ENCODE measurements at regions not wholly inside any gene's neighbourhood (a gene's known extent, or its start where the extent isn't known, plus 50 kb on each side); places are given as distances from the start of the nearest gene placed in this dataset.

- no peak for DNase-seq
- Histone ChIP-seq H3K4me3 (ENCODE audit: control insufficient read depth in 1 of 7, extremely low read depth in 1 of 7, insufficient read depth in 4 of 7, low read depth in 2 of 7, low read length in 6 of 7) (no peak overlapping the region), H3K9me3 (ENCODE audit: control extremely low read depth in 1 of 5, control insufficient read depth in 4 of 5, insufficient read depth in 2 of 5, low read depth in 1 of 5, low read length in 4 of 5) (peaks cover 0 to 6% (median 0%) of the 10 kb centered on the region in 5 experiments), H3K27me3 (replicated peaks in 2 of 5; ENCODE audit: control insufficient read depth in 4 of 5, insufficient read depth in 5 of 5, low read length in 4 of 5) (no peaks in the 10 kb centered on the region), H3K36me3 (ENCODE audit: control insufficient read depth in 4 of 4, insufficient read depth in 4 of 4, low read length in 3 of 4) (no peaks in the 10 kb centered on the region), H3K4me1 (ENCODE audit: control extremely low read depth in 1 of 4, control insufficient read depth in 4 of 4, insufficient read depth in 4 of 4, low read length in 3 of 4) (no peaks in the 10 kb centered on the region), H3K27ac (ENCODE audit: insufficient read depth in 1 of 2, low read depth in 1 of 2, low read length in 2 of 2, poor library complexity in 1 of 2, severe bottlenecking in 2 of 2) (no peak overlapping the region)
- POLR2A ChIA-PET, result no interaction called here
- CTCF ChIA-PET, result interaction anchor here (1.4 kb wide), 1 partner anchor 11 kb away, joined by 3 read pairs; no protein-coding TSS in a partner anchor
Measured at GRCh38 chr4:30808276-30808675, 88.1 kb downstream of the PCDH7 start.

DNA sequence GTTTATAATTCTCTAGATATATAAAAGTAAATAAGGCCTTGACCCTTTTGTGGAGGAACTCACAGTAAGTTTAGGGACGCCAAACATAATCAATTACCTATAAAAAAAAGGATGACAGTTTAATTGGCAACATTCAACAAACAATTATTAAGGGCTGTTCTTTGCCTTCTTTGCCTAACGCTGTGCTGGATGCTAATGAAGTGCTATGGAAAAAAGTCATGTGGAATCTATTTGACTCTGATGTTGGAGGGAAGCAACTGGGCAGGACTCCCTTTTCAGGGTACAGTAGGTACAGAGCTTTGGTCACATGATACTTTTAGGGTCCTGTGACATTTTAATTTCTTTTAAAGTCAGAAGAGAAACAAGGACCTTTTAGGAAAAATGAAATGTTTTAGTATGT lies 91.1 kb downstream of the PCDH7 start:
- ChIA-PET POLR2A (no interaction called here), CTCF (no interaction called here)
- Histone ChIP-seq H3K9me3 (ENCODE audit: control extremely low read depth in 1 of 5, control insufficient read depth in 4 of 5, insufficient read depth in 2 of 5, low read depth in 1 of 5, low read length in 4 of 5) (no peaks in the 10 kb centered on the region), H3K4me1 (ENCODE audit: control extremely low read depth in 1 of 4, control insufficient read depth in 4 of 4, insufficient read depth in 4 of 4, low read length in 3 of 4) (no peaks in the 10 kb centered on the region), H3K4me3 (ENCODE audit: control insufficient read depth in 1 of 7, extremely low read depth in 1 of 7, insufficient read depth in 4 of 7, low read depth in 2 of 7, low read length in 6 of 7) (no peak overlapping the region), H3K27me3 (replicated peaks in 2 of 5; ENCODE audit: control insufficient read depth in 4 of 5, insufficient read depth in 5 of 5, low read length in 4 of 5) (no peaks in the 10 kb centered on the region), H3K27ac (ENCODE audit: insufficient read depth in 1 of 2, low read depth in 1 of 2, low read length in 2 of 2, poor library complexity in 1 of 2, severe bottlenecking in 2 of 2) (no peak overlapping the region), H3K36me3 (ENCODE audit: control insufficient read depth in 4 of 4, insufficient read depth in 4 of 4, low read length in 3 of 4) (no peaks in the 10 kb centered on the region)
- no peak for DNase-seq
- no CpG with 5 or more reads among the region's 2 CpGs for WGBS (ENCODE audit: insufficient coverage)

DNA sequence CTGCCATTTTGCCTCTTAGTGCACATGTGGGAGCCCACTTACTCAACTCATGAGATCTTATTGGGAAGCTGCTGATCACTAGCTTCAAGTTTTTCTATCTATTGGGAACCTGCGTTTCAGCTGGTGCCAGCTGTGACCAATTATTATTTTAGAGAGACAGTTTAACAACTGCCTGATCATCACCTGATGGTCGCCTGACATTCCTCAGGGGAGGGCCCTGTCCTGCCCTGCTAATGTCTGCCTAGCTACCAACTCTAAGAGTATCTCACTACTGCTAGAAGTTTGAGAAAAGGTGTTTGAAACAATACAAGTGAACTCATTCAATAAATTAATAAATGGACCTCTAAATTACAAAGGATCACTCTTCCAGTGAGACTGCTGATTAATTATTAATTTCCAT lies 95.5 kb downstream of the PCDH7 start:
- H3K36me3 ChIP-seq (ENCODE audit: control insufficient read depth in 4 of 4, insufficient read depth in 4 of 4, low read length in 3 of 4), result no peaks in the 10 kb centered on the region
- no peaks in the 10 kb centered on the region for H3K9me3 ChIP-seq (ENCODE audit: control extremely low read depth in 1 of 5, control insufficient read depth in 4 of 5, insufficient read depth in 2 of 5, low read depth in 1 of 5, low read length in 4 of 5)
- ChIA-PET POLR2A (no interaction called here), CTCF (no interaction called here)
- WGBS (ENCODE audit: insufficient coverage), result 100% methylated on average over 2 of the region's 2 CpGs
- H3K4me3 ChIP-seq (ENCODE audit: control insufficient read depth in 1 of 7, extremely low read depth in 1 of 7, insufficient read depth in 4 of 7, low read depth in 2 of 7, low read length in 6 of 7), result no peak overlapping the region
- H3K4me1 ChIP-seq (ENCODE audit: control extremely low read depth in 1 of 4, control insufficient read depth in 4 of 4, insufficient read depth in 4 of 4, low read length in 3 of 4), result no peaks in the 10 kb centered on the region
- no peak overlapping the region for H3K27ac ChIP-seq (ENCODE audit: insufficient read depth in 1 of 2, low read depth in 1 of 2, low read length in 2 of 2, poor library complexity in 1 of 2, severe bottlenecking in 2 of 2)
- DNase-seq, result no peak
- H3K27me3 ChIP-seq (replicated peaks in 2 of 5; ENCODE audit: control insufficient read depth in 4 of 5, insufficient read depth in 5 of 5, low read length in 4 of 5), result no peaks in the 10 kb centered on the region

- DNase-seq, result no peak
- Histone ChIP-seq H3K4me1 (ENCODE audit: control extremely low read depth in 1 of 4, control insufficient read depth in 4 of 4, insufficient read depth in 4 of 4, low read length in 3 of 4) (no peaks in the 10 kb centered on the region), H3K36me3 (ENCODE audit: control insufficient read depth in 4 of 4, insufficient read depth in 4 of 4, low read length in 3 of 4) (no peaks in the 10 kb centered on the region), H3K9me3 (ENCODE audit: control extremely low read depth in 1 of 5, control insufficient read depth in 4 of 5, insufficient read depth in 2 of 5, low read depth in 1 of 5, low read length in 4 of 5) (no peaks in the 10 kb centered on the region), H3K4me3 (ENCODE audit: control insufficient read depth in 1 of 7, extremely low read depth in 1 of 7, insufficient read depth in 4 of 7, low read depth in 2 of 7, low read length in 6 of 7) (no peak overlapping the region), H3K27ac (ENCODE audit: insufficient read depth in 1 of 2, low read depth in 1 of 2, low read length in 2 of 2, poor library complexity in 1 of 2, severe bottlenecking in 2 of 2) (no peak overlapping the region), H3K27me3 (replicated peaks in 2 of 5; ENCODE audit: control insufficient read depth in 4 of 5, insufficient read depth in 5 of 5, low read length in 4 of 5) (no peaks in the 10 kb centered on the region)
- ChIA-PET POLR2A (no interaction called here), CTCF (no interaction called here)
- WGBS (ENCODE audit: insufficient coverage), result no CpG with 5 or more reads among the region's 1 CpG
Measured at GRCh38 chr4:30817447-30817846, 97.3 kb downstream of the PCDH7 start.

DNA sequence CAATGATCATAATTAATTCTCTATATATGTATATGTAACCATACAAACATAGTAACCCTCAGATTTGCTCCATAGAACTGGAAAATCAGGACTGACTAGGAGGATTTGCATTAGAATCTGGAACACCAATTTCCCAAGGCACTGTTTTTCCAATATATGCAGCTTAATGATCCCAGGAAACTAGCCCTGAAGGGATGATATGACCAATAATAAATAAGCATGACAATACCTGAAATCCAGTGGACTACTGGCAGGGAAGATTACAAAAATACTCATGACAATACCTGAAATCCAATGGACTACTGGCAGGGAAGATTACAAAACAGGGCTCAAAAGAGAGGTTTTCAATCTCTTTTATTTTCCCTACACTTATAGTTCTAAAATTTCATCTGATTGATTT lies 98.4 kb downstream of the PCDH7 start:
- Histone ChIP-seq H3K4me3 (ENCODE audit: control insufficient read depth in 1 of 7, extremely low read depth in 1 of 7, insufficient read depth in 4 of 7, low read depth in 2 of 7, low read length in 6 of 7) (no peak overlapping the region), H3K36me3 (ENCODE audit: control insufficient read depth in 4 of 4, insufficient read depth in 4 of 4, low read length in 3 of 4) (no peaks in the 10 kb centered on the region), H3K9me3 (ENCODE audit: control extremely low read depth in 1 of 5, control insufficient read depth in 4 of 5, insufficient read depth in 2 of 5, low read depth in 1 of 5, low read length in 4 of 5) (no peaks in the 10 kb centered on the region), H3K27ac (ENCODE audit: insufficient read depth in 1 of 2, low read depth in 1 of 2, low read length in 2 of 2, poor library complexity in 1 of 2, severe bottlenecking in 2 of 2) (no peak overlapping the region), H3K4me1 (ENCODE audit: control extremely low read depth in 1 of 4, control insufficient read depth in 4 of 4, insufficient read depth in 4 of 4, low read length in 3 of 4) (no peaks in the 10 kb centered on the region), H3K27me3 (replicated peaks in 2 of 5; ENCODE audit: control insufficient read depth in 4 of 5, insufficient read depth in 5 of 5, low read length in 4 of 5) (no peaks in the 10 kb centered on the region)
- POLR2A ChIA-PET, result no interaction called here
- DNase-seq, result no peak
- CTCF ChIA-PET, result no interaction called here

- WGBS (ENCODE audit: insufficient coverage), result 100% methylated on average over 4 of the region's 4 CpGs
- POLR2A ChIA-PET, result no interaction called here
- no peak for DNase-seq
- CTCF ChIA-PET, result no interaction called here
- Histone ChIP-seq H3K27ac (ENCODE audit: insufficient read depth in 1 of 2, low read depth in 1 of 2, low read length in 2 of 2, poor library complexity in 1 of 2, severe bottlenecking in 2 of 2) (no peak overlapping the region), H3K27me3 (replicated peaks in 2 of 5; ENCODE audit: control insufficient read depth in 4 of 5, insufficient read depth in 5 of 5, low read length in 4 of 5) (no peaks in the 10 kb centered on the region), H3K4me3 (ENCODE audit: control insufficient read depth in 1 of 7, extremely low read depth in 1 of 7, insufficient read depth in 4 of 7, low read depth in 2 of 7, low read length in 6 of 7) (no peak overlapping the region), H3K9me3 (ENCODE audit: control extremely low read depth in 1 of 5, control insufficient read depth in 4 of 5, insufficient read depth in 2 of 5, low read depth in 1 of 5, low read length in 4 of 5) (no peaks in the 10 kb centered on the region), H3K36me3 (ENCODE audit: control insufficient read depth in 4 of 4, insufficient read depth in 4 of 4, low read length in 3 of 4) (no peaks in the 10 kb centered on the region), H3K4me1 (ENCODE audit: control extremely low read depth in 1 of 4, control insufficient read depth in 4 of 4, insufficient read depth in 4 of 4, low read length in 3 of 4) (no peaks in the 10 kb centered on the region)
Measured at GRCh38 chr4:30821275-30821674, 101.1 kb downstream of the PCDH7 start.

- Histone ChIP-seq H3K27me3 (replicated peaks in 2 of 5; ENCODE audit: control insufficient read depth in 4 of 5, insufficient read depth in 5 of 5, low read length in 4 of 5) (no peaks in the 10 kb centered on the region), H3K4me3 (ENCODE audit: control insufficient read depth in 1 of 7, extremely low read depth in 1 of 7, insufficient read depth in 4 of 7, low read depth in 2 of 7, low read length in 6 of 7) (no peak overlapping the region), H3K36me3 (ENCODE audit: control insufficient read depth in 4 of 4, insufficient read depth in 4 of 4, low read length in 3 of 4) (no peaks in the 10 kb centered on the region), H3K27ac (ENCODE audit: insufficient read depth in 1 of 2, low read depth in 1 of 2, low read length in 2 of 2, poor library complexity in 1 of 2, severe bottlenecking in 2 of 2) (no peak overlapping the region), H3K9me3 (ENCODE audit: control extremely low read depth in 1 of 5, control insufficient read depth in 4 of 5, insufficient read depth in 2 of 5, low read depth in 1 of 5, low read length in 4 of 5) (no peaks in the 10 kb centered on the region), H3K4me1 (ENCODE audit: control extremely low read depth in 1 of 4, control insufficient read depth in 4 of 4, insufficient read depth in 4 of 4, low read length in 3 of 4) (no peaks in the 10 kb centered on the region)
- POLR2A ChIA-PET, result no interaction called here
- no peak for DNase-seq
- WGBS (ENCODE audit: insufficient coverage), result 97% methylated on average over 6 of the region's 12 CpGs
- CTCF ChIA-PET, result no interaction called here
Measured at GRCh38 chr4:30821859-30822612, 101.9 kb downstream of the PCDH7 start.

All from common myeloid progenitor, CD34-positive (primary cell).